ENCODE measurements at regions not wholly inside any gene's neighbourhood (a gene's known extent, or its start where the extent isn't known, plus 50 kb on each side); places are given as distances from the start of the nearest gene placed in this dataset.

DNA sequence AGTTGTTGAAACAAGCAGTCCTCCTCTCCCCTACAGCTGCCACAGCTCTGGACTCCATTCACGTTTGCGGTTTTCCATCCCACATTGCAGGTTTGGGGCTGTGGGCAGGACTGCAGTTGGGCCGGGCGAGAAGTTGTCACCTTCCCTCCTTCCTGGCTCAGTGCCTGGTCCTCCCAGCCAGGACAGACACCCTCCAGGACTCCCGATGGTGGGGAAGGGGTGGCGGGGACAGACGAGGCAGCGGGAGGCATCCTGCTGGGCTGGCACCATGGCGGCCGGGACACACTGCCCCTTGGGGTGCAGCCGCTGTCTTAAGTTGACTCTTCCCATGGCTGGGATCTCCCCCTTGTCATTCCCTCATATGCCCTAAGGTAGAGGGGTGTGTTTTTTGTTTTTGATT is 615.2 kb downstream of the BRD1 start:
- no peak for DNase-seq (ENCODE audit: low spot score)

DNA sequence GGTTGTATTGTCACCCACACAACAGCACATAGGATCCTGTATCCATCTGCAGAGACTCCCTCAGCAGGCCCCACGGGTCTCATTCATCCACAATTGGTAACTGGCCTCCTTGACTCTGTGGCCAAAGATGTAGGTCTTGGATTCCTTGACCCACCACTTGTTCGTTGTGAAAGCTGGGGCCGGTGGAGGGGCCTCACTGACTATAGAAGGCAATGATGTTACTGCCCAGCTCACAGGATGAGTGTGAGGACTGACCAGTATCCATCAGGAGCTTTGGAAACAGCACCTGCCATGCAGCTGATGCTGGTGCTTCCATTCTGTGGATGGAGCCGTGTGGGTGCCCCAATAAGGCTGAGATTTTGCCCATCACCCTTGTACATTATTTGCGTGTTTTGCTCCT is 615.7 kb downstream of the BRD1 start:
- DNase-seq (ENCODE audit: low spot score) = no peak

DNA sequence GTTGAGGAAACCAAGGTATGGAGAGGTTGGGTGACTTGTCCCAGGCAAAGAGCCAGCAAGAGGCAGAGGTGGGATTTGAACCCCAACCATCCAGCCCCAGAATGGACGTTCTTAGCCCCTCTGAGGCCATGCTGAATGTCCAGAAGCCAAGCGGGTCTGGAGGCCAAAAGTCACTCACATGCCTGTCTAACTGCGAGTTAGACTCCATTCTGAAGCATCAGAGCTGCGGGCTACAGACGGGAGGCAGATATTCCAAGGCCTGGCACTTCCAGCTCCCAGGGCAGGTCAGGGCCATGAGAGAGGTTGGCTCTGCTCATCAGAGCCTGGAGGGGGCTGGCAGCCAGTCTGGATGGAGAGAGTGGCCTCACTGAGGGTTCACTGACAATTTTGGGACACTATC is 616.5 kb downstream of the BRD1 start:
- no peak for DNase-seq (ENCODE audit: low spot score)

DNA sequence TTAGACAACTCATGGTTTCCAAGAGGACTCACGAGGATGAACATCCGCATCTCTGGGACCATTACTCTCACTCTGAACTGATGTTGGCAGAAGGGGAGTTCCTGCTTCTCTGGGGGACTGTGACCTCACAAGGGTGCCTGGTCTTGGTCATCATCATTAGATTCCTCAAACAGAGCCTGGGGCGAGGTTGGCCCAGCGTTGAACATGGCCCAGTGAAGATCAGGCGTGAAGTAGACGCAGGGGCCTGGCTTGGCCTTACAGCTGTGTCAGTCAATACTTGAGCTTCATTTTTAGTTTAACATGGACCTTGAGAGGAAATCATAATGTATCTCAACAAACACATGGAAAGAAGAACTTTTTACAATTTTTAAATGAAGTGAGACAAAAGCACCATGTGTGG is 617.1 kb downstream of the BRD1 start:
- no peak for DNase-seq (ENCODE audit: low spot score)

DNA sequence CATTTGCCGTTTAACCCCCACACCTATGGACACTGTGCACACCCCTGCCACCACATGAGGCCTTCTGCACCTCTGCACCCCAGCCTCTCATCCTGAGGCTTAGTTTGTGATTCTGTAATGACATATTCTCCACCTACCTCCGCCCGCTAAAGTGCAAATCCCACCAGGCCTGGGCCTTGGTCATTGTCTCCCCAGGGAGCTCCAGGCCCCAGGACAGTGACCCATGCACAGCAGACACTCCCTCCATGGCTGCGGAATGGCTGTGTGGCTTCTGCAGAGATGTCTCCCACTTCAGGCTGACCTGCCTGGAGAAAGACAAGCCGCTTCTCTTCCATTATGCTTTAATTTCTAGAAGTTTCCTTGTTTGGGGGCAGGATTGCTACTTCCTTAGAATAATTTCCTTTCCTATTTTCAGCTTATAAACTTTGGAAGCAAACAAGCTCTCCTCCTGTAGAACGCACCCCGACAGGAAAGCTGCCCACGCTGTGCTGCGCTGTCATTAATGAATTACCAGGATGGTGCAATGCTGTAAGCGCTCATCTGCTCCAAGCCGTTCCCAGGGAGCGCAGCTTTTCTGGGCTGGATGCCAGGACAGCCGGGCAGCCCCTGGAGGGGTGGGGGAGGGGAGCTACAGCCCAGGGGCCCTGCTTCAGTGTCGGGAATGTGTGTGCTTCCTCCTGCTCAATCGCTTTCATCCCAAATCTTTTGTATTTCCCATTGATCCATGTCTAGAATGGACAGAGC is 618.0 kb downstream of the BRD1 start:
- DNase-seq (ENCODE audit: low spot score) = peak; percentile 74

DNA sequence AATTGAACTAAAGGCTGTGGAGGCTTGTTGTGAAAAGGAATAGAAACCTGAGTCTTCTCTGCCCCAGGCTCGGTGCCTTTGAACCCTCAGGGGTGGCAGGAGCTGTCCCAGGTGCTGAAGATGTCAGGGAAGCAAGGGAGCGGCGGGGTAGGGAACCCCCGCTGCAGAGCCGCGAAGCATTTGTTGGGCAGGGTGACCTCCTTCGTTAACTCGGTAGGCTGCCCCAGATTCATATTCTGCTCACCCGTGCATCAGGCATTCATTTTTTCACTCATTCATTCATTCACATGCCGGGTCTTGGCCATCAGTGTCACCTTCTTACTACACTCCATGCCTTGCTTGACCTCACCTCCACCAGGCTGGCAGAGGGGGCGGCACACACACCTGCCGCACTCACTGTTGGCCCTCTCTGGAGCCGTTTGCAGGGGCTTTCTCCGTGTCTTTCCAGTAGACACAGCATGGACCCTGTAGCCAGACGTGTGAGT is 618.9 kb downstream of the BRD1 start:
- DNase-seq (ENCODE audit: low spot score) = no peak

DNA sequence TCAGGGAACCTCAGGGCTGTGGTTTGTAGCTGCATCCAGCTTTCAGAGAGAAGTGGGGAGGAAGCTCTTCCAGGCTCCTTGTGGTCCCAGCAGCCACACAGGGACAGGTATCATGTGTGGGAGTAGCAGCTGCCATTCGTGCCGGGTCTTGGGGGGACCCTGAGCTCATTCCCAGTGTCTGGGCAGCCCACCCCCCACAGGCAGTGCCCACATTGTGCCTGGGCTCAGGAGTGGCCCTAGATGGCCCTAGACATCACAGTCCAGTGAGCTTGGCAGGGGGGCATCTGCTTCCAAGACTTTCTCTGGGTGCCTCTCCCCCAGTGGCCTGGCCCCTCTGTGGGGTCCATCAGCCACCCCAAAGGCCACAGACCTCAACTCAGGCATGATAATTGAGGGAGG is 619.7 kb downstream of the BRD1 start:
- DNase-seq (ENCODE audit: low spot score) = no peak

DNA sequence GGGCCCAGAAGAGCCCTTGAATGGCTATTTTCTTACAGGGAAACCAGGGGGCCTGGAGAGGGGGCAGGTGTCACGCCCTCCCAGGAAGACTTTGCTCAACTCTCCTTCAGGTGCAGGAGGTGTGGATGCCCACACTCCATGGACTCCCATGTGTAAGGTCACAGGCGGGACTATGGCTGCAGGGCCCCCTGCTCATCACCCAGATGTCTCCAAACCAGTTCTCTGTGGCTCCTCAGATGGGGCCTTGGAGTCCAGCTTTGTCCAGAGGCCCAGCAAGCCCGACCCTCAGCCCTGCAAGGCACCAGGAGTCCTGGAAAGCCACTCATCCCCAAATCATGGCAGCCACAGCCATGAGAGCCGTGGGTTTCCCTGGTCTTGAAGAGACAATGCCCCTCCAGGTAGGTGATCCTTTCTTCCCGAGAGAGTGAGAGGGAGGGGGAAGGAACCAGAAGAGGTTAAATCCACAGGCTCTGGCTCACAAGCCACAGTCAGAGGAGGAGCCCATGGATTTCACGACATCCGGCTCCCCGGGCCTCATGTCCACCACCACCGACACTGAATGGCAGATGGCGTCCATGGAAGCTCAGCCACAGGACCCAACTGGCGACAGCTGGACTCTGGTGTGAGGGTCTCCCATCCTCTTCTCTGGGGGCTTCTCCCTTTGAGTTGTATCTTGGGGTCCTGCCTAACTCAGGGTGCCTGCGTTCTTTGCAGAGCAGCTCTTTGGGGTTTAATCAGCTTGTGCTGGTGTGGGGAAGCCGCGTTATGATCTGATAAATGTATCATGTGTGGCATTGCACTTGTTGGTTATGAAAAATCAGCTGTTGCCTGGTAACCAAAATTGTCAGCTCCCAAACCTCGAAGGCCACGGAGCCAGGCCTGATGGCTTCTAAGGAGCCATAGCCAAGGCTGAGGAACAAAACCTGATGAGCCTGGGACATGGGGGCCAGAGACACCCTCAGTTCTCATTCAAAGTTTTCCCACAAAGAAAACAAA is 620.4 kb downstream of the BRD1 start:
- DNase-seq (ENCODE audit: low spot score) = no peak

DNA sequence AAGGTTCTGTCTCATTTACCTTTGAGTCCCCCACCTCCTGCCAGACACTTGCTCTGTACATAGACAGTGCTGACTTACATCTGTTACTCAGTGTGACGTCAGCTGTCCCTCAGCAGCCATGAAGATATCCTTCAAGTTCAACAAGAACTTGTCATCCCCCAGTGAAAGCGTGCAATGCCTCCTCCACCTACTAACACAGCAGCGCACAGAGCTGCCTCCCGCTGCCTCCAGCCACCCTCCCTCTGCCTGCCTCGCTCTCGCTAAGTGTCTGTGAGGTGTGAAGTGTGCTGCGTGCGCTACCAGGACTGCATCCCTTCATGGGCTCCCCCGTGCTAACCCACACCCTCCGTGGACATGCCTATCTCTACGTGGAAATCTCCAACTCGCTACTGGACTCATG is 621.4 kb downstream of the BRD1 start:
- DNase-seq (ENCODE audit: low spot score) = no peak

DNA sequence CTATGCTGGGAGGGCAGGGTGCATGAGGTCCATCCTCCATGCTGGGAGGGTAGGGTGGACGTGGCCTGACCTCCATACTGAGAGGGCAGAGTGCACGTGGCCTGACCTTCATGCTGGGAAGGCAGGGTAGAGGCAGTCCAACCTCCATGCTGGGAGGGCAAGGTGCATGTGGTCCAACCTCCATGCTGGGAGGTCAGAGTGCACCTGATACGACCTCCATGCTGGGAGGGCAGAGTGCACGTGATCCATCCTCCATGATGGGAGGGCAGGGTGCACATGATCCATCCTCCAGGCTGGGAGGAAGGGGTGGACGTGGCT is 622.2 kb downstream of the BRD1 start:
- DNase-seq (ENCODE audit: low spot score) = no peak

DNA sequence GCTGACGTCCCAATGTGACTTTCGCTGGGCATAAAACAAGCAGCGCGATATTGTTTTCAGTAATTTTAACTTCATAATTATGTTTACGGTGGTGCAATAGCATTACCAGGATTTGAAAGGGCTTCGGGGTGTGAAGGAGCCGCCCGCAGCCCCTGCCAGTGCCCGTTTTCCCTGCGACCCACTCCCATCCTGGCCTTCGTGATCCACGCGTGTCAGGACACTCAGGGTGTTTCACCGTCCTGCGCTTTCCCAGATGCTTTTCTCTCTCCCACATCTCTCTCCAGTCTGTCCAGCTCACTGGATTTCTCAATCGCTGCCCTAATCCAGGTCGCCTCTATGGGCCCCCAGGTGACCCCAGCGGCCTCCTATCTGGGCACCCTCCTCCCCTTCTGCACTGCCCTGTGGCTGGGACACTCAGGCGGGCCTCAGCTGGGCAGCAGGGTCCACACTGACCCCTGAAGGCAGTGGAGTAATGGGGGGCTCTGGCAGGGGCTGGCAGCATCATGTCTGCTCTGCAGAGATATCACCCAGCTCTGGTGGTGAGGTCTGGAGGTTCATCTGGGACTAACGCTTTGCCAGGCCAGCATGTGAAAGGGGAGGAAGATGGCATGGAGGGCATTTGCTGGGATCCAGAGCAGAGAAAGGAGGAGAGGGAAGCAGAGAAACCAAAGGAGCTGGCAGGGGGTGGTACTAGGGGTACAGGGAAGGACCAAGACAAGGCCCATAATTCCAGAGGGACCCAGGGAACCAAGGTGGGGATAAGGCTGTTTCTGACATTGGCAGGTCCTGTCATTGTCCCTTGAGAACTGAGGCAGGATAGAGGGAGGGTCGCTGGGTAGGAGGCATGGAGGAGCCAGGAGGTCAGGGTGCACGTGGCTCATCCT is 622.8 kb downstream of the BRD1 start:
- DNase-seq (ENCODE audit: low spot score) = no peak

DNA sequence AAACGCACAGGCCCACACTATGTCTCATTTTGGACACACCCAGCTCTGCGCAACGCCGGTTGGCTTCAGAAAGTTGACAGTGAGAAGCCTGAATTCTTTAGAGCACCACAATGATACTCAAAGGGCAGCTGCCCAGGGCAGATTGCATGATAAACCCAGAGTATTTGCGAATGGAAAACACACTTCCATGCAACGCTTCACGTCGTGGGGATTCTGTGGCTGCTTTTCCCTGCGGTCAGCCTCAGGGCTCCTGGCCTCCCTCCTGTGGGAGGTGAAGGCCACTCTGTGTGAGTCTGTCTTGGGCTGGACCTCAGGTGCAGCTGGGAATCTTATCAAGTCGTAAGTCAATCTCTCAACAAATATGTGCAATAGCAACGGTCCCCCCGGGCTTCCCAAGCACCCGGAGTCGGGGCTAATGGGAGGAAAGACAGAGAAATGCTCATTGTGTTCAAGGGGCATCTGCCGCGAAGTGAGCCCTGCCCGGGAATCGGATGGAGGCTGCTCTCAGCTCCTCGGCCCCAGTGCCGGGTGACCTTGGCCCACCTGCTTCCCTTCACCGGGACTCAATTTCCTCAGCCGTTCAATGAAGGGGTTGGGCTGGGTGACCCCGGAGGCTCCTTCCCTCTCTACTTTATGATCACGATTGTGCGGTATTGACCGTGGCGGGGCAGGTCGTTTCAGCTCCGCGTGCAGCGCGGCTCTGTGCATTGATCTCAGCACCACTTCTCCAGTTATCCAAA is 623.6 kb downstream of the BRD1 start:
- no peak for DNase-seq (ENCODE audit: low spot score)

DNA sequence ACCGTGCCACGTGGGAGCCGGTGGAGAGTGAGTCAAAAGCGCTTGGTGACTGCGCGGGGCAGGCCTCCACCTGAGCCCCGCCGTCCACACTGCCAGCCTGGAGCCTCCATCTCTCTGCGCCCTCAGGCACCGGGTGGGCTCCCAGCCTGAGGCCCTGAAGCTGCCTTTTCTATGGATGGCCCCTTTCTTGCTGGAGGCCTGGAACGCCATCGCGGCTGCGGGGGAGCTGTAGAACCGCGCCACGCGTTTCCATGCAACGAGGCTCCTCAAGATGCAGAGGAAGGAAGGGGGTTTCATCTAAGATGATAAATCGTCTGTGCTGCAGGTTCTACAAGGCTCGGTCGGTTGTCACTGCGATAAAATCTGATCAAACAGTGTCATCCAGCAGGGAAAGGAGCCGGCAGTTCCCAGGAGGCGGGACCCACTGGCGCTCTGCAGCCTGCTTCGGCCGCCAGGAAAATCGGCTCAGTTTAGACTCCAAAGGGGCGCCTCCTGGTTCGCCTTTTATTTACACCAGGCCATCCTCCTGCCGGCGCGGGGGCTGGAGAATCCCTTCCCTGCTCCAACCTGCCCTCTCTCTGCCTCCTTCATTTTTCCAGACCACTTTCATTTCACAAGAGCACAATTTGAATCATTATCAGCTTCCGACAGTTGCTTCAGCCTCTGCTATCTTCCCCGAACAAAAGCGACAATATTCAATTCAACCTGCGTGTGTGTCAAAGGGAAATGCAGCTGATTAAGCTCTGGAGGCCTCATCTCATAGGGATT is 624.4 kb downstream of the BRD1 start:
- no peak for DNase-seq (ENCODE audit: low spot score)

DNA sequence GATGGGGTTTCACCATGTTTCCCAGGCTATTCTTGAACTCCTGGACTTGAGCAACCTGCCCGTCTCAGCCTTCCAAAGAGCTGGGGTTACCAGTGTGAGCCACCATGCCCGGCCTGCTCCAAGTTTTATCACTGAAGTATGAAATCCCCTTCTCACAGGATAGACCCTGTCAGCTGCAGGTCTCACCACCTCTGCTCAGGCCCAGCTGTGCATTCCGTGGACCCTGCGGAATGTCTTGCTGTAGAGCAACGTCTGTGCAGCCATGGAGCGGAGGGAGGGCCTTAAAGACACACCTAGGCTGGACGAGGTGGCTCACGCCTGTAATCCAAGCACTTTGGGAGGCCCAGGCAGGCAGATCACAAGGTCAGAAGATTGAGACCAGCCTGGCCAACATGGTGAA is 625.4 kb downstream of the BRD1 start:
- no peak for DNase-seq (ENCODE audit: low spot score)

DNA sequence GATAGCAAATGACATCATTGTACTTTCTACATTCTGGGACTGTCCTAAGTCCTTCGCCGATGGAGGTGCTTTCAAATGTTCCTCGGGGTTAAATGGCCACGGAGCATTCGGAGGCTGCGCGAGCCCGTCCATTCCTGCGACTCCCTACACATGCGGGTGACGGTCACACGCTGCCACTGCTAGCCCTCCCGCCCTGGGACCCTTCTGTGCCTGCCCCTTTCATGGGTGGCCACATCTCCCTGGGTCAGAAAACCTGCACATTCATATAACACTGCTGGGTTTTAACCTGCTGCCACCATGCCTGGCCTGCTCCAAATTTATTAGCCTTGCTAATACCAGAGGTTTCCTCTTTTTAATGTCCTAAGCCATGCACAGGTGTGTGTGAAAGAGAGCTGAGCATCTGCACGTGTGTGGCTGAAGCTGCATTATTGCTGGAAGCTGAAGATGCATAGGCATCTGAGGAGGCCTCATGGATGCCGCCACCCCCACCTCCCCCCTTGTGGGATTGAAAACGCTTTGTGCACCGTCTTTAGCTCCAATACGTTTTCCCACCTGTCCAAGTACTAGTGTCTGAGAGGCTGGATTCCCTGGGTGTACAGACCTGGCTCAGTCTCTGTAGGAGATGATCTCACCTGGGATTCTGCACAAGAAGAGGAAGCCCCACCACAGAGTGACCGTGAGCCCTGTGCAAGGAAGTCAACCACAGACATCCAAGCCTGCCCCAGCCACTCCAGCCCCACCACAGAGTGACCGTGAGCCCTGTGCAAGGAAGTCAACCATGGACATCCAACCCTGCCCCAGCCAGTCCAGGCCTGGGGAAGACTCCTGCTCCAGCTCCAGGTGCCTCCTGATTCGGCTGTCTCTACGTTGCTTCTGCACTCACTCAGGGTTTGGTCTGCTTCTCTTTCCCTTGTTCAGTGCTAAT is 626.4 kb downstream of the BRD1 start:
- no peak for DNase-seq (ENCODE audit: low spot score)

DNA sequence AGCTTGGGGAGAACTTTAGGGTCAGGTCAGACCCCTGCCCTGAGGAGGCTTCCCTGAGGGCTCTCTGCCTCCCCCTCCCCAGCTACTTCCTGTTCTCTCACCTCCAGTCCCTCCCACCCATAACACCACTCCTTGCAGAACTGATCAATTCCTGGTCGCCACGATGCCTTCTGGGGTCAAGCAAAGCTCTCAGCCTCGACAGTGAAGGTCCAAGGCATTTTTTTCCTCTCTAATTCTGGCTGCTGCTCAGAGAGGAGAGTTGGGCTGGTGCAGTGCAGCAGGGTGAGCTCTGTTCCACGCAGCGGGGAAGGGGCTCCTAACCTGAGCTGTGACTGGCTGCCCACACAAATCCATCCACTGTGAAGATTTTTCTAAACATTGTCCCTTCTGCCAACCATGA is 628.4 kb downstream of the BRD1 start:
- DNase-seq (ENCODE audit: low spot score) = no peak

DNA sequence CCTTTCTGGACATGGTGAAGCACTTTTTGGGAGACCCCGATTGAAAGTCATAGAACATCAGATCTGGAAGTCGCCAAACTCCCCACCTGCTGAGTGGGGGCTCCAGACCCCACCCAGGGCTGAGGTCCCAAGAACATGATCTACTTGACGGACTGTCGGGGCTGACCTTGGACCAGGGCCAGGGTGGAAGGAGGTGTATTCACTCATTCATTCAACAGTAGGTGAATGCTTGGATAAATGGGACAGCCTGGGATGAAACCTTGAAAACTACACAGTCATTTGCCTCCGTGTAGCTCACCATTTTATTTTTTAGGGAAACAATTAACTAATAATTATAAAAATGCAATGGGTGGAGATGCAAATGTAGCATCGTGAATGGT is 629.0 kb downstream of the BRD1 start:
- DNase-seq (ENCODE audit: low spot score) = no peak

DNA sequence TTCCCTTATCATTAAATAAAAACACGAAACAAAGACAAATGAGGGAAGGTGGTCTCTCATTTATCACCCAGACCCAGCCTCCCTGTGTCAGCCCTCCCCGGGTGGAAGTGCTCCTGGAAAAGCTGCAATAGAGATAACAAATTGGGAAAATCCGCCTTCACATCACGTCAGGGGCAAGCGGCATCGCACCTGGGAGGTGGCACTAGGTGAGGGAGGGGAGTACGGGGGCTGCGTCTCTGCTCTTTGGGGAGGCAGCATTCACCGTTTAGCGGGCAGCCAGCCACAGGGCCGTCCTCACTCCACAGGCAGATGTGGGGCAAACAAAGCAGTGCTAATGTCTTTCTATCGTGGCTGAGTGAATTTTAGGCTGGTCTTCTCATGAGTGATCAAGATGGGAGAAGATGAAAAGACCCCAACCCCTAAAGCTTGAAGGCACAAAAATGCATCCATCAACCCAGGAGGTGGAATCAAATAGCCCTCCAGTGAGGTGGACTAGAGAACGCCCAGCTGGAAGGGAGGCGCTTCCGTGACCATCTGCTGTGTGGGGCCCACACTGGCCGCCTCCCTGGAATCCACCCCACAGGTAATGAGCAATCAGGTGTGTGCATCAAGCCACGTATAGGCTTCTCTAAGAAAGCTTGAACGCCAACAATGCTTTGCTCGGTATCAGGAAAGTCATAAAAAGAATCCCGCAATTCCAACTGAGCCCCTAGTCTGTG is 629.5 kb downstream of the BRD1 start:
- no peak for DNase-seq (ENCODE audit: low spot score)

DNA sequence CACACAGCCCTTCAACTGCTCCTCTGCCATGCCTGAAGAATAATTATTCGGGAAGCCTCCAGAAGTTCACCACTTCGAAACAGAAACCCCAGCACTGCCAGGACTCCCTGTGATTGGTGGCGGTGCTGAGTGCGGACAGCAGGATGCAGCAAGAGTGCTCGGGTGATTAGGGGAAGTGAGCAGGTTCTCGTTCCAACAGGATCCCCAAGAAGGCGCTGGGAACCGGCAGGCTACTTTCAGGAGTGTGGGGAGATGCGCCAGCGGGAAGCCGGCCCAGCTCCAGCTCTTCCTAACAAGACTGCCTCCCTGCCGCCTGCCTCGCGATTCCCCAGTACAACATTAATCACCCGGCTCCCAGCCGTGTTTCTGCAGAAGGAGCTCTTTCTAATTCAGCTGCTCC is 630.2 kb downstream of the BRD1 start:
- peak; percentile 54 for DNase-seq (ENCODE audit: low spot score)
